GM12878 (cell line): ENCODE measurements at regions not wholly inside any gene's neighbourhood (a gene's known extent, or its start where the extent isn't known, plus 50 kb on each side); places are given as distances from the start of the nearest gene placed in this dataset.

Source experiments
- ATAC-seq: fragments of 200-7000 bp; cut with Tn5 transposase; 3 replicates; pipeline ENCODE4 v1.9.1; 2020; ENCODE audit warnings: mild to moderate bottlenecking, moderate library complexity
- BruUV-seq: library from RNA; stranded (reverse); fragments of 400-500 nt; replicated peaks from 2 replicates; lab custom pipeline; 2021; lab: Mats Ljungman, UMichigan
- CTCF ChIA-PET: fragments of 300-600 bp; sonication (Branson Sonifier 250); formaldehyde crosslinking; extraction: SDS; loops from one replicate; lab custom pipeline; 2021; ENCODE audit warnings: inconsistent platforms; lab: Yijun Ruan, JAX
- POLR2A ChIA-PET: fragments of 350-600 bp; formaldehyde crosslinking; extraction: SDS; loops from one replicate; lab custom pipeline; 2021; ENCODE audit warnings: inconsistent platforms; lab: Charles Lee
- RAD21 ChIA-PET: fragments of 300-600 bp; sonication (Branson Sonifier 250); formaldehyde crosslinking; loops from one replicate; lab custom pipeline; 2023; ENCODE audit warnings: antibody characterized with exemption; ENCODE audit not compliant: unreplicated experiment; lab: Charles Lee
- SMC1A ChIA-PET: fragments of 300-600 bp; sonication (Branson Sonifier 250); formaldehyde crosslinking; loops from one replicate; lab custom pipeline; 2023; ENCODE audit not compliant: unreplicated experiment, uncharacterized antibody; lab: Charles Lee
- DNase-seq: peaks from one replicate; pipeline ENCODE4 v3.0.0-alpha.2; 2011; ENCODE audit warnings: low read depth, low spot score
- FAIRE-seq: peaks from 3 replicates; lab custom pipeline; 2011; peaks lifted over from hg19 to GRCh38; lab: Jason Lieb, UNC
- H2AFZ ChIP-seq: 2 replicates; pipeline ENCODE4 v1.6.0; 2011; ENCODE audit warnings: low read depth, low read length, control low read depth; ENCODE audit not compliant: control insufficient read depth
- H3K27ac ChIP-seq: 2 replicates; pipeline ENCODE4 v1.5.1; 2011; ENCODE audit warnings: control low read depth; ENCODE audit not compliant: control insufficient read depth, insufficient read depth
- H3K27me3 ChIP-seq, 2 experiments: replicated peaks in 1 of 2; 2 replicates each; pipeline versions ENCODE4 v1.6.0 to v1.6.1; 2011; ENCODE audit warnings: low read length in 1 of 2; ENCODE audit not compliant: control insufficient read depth in 2 of 2, insufficient read depth in 2 of 2
- H3K36me3 ChIP-seq, 2 experiments: 2 replicates each; pipeline ENCODE4 v1.5.1; 2011; ENCODE audit warnings: low read length in 1 of 2; ENCODE audit not compliant: control insufficient read depth in 2 of 2, insufficient read depth in 2 of 2
- H3K4me1 ChIP-seq: 2 replicates; pipeline ENCODE4 v1.6.1; 2011; ENCODE audit warnings: mild to moderate bottlenecking, low read length, moderate library complexity, mixed read lengths; ENCODE audit not compliant: control insufficient read depth, insufficient read depth
- H3K4me2 ChIP-seq: 2 replicates; pipeline ENCODE4 v1.6.0; 2011; ENCODE audit warnings: control low read depth; ENCODE audit not compliant: control insufficient read depth, insufficient read depth
- H3K4me3 ChIP-seq: fragments of 200-600 bp; sonication (generic); 2 replicates; pipeline ENCODE4 v1.5.1; 2016
- H3K79me2 ChIP-seq: 2 replicates; pipeline ENCODE4 v1.6.0; 2011; ENCODE audit warnings: low read length; ENCODE audit not compliant: control insufficient read depth, insufficient read depth
- H3K9ac ChIP-seq: 2 replicates; pipeline ENCODE4 v1.8.0; 2011; ENCODE audit warnings: low read length, control low read depth, mixed read lengths; ENCODE audit not compliant: control insufficient read depth, insufficient read depth
- H3K9me3 ChIP-seq: replicated peaks from 3 replicates; pipeline ENCODE4 v1.5.1; 2011; ENCODE audit warnings: mild to moderate bottlenecking, low read length; ENCODE audit not compliant: control insufficient read depth, insufficient read depth
- H4K20me1 ChIP-seq: 2 replicates; pipeline ENCODE4 v1.6.0; 2011; ENCODE audit not compliant: control insufficient read depth, insufficient read depth
- CEBPB ChIP-seq, 2 experiments: fragments of 150-350 bp in 1 of 2; IDR thresholded peaks; 2 replicates each; pipeline ENCODE4 v1.6.1; 2012 to 2014; ENCODE audit warnings: low read depth in 2 of 2, low read length in 2 of 2, borderline replicate concordance in 1 of 2, inconsistent platforms in 1 of 2
- DPF2 ChIP-seq: fragments of 450-650 bp; IDR thresholded peaks from 2 replicates; pipeline ENCODE4 v1.6.1; 2017; ENCODE audit warnings: mild to moderate bottlenecking
- WGBS: methylation state at CpG from one replicate; pipeline ENCODE4 v1.1.6; 2016; ENCODE audit warnings: low lambda C conversion rate; ENCODE audit not compliant: insufficient replicate concordance, insufficient coverage; ENCODE audit errors: missing lambda C conversion rate; 5-methylcytosine and 5-hydroxymethylcytosine counted together
- in situ Hi-C: fragments of 300-500 bp; cut with MboI; formaldehyde crosslinking; loops from 9 replicates; pipeline ENCODE4 v1.14.3; 2018; ENCODE audit warnings: mixed read lengths
- intact Hi-C: fragments of 100-400 bp; cut with micrococcal nuclease; formaldehyde crosslinking; loops from one replicate; pipeline ENCODE4 v1.14.2; 2022; ENCODE audit not compliant: unreplicated experiment
- TF ChIP-seq, protein P1 (sequence below): IDR thresholded peaks from 2 replicates; pipeline ENCODE4 v1.6.1; 2011; ENCODE audit warnings: low read depth, low read length, improper control_type of control experiment, borderline replicate concordance
- TF ChIP-seq, protein P2 (sequence below): fragments of 450-650 bp; IDR thresholded peaks from 2 replicates; pipeline ENCODE4 v1.6.1; 2017; ENCODE audit warnings: low read depth, mild to moderate bottlenecking, moderate library complexity

DNA sequence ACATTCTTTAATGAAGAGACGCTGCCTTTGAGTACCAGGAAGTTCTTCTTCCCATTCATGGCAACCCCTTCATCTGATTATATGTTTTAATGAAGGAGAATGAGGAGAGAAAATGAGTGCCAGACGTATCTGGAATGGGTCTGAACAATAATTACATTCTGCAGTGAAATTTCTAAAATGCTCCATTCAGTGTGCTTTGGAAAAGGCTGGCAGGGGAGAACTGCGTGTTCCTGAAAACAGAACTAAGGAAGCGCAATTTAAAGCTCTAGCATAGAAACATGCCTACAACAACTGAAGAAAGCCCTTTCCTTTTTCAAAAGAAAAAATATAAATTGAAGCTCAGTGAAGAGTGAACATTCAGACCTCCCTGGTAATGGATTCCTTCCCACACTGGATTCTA is 58.8 kb downstream of the BOD1L2 start:
- POLR2A ChIA-PET: no interaction called here
- BruUV-seq: no TSS peak
- RAD21 ChIA-PET: interaction anchor here (1.1 kb wide), 1 partner anchor 9 kb away, joined by 3 read pairs; no protein-coding TSS in a partner anchor
- FAIRE-seq (no peak), ATAC-seq (no peak), DNase-seq (no peak)
- in situ Hi-C loops: no loop called here
- no peak overlapping the region for H3K27ac ChIP-seq
- no peaks in the 10 kb centered on the region; the same call in 1 of the 2 replicates for H3K4me1 ChIP-seq
- no peak overlapping the region for H3K4me3 ChIP-seq
- intact Hi-C loops: no loop called here
- CTCF ChIA-PET: interaction anchor here (0.7 to 0.8 kb wide), 2 partner anchors 29 to 147 kb away, joined by 3 to 4 read pairs; no protein-coding TSS in a partner anchor
- H3K9me3 ChIP-seq: no peaks in the 10 kb centered on the region
- TF ChIP-seq CEBPB (IDR thresholded peaks at IDR 0.05; ENCODE audit: borderline replicate concordance in 1 of 2, low read depth in 2 of 2, low read length in 2 of 2) (no peak), DPF2 (no peak)
- TF ChIP-seq, protein P1, sequence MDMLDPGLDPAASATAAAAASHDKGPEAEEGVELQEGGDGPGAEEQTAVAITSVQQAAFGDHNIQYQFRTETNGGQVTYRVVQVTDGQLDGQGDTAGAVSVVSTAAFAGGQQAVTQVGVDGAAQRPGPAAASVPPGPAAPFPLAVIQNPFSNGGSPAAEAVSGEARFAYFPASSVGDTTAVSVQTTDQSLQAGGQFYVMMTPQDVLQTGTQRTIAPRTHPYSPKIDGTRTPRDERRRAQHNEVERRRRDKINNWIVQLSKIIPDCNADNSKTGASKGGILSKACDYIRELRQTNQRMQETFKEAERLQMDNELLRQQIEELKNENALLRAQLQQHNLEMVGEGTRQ: no peak
- TF ChIP-seq, protein P2, sequence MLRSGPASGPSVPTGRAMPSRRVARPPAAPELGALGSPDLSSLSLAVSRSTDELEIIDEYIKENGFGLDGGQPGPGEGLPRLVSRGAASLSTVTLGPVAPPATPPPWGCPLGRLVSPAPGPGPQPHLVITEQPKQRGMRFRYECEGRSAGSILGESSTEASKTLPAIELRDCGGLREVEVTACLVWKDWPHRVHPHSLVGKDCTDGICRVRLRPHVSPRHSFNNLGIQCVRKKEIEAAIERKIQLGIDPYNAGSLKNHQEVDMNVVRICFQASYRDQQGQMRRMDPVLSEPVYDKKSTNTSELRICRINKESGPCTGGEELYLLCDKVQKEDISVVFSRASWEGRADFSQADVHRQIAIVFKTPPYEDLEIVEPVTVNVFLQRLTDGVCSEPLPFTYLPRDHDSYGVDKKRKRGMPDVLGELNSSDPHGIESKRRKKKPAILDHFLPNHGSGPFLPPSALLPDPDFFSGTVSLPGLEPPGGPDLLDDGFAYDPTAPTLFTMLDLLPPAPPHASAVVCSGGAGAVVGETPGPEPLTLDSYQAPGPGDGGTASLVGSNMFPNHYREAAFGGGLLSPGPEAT: no peak
- H3K36me3 ChIP-seq: no peaks in the 10 kb centered on the region
- no peaks in the 10 kb centered on the region; the same call in 1 of the 2 replicates for H4K20me1 ChIP-seq
- no peak overlapping the region for H3K4me2 ChIP-seq
- H3K27me3 ChIP-seq: peaks cover 0 to 1% of the 10 kb centered on the region in 2 experiments; a peak in 2 of 4 replicates
- no peaks in the 10 kb centered on the region for H3K79me2 ChIP-seq
- WGBS: 32% methylated on average over 4 of the region's 4 CpGs
- SMC1A ChIA-PET: interaction anchor here (1.4 kb wide), 1 partner anchor 342 kb away, joined by 3 read pairs; no protein-coding TSS in a partner anchor
- H3K9ac ChIP-seq: no peak overlapping the region
- no peak overlapping the region for H2AFZ ChIP-seq
